ENCODE measurements at regions not wholly inside any gene's neighbourhood (a gene's known extent, or its start where the extent isn't known, plus 50 kb on each side); places are given as distances from the start of the nearest gene placed in this dataset.

DNA sequence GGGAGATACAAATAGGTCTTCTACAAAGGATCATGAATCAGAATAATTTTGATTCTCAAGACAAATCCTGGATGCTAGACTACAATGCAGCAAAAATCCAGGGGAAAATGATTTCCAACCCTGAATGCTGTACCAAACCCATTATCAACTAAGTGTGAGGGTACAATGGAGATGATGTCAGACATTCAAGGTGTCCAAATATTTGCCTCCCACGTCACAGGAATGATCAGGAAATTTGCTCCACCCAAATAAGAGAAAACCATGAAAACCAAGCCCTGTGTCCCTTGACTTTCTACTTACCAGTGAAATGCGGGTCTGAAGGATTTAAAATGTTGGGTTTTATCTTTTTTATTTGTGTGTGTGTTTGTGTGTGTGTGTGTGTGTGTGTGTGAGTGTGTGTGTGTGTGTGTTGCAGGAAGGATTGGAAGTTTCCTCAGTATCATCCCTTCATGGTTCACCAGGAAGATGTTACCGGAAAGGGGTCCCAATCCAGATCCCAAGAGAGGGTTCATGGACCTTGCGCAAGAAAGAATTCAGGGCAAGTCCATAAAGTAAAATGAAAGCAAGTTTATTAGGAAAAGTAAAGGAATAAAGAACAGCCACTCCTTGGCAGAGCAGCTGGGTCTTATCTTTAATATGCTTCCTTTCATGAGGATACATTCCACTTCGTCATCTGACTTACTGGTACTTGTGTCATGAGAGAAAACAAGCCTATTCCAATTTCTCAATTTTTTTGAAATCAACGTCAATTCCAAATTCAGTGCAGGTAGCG lies 61.1 kb upstream of the ID2 start:
- Histone ChIP-seq H3K9me3 (no peaks in the 10 kb centered on the region), H3K27me3 (no peaks in the 10 kb centered on the region), H3K4me1 (no peaks in the 10 kb centered on the region), H3K36me3 (no peaks in the 10 kb centered on the region), H3K27ac (no peak overlapping the region), H3K4me3 (no peak overlapping the region)
- no peak for TF ChIP-seq POLR2A (IDR thresholded peaks at IDR 0.05)
- TF ChIP-seq, protein P1, sequence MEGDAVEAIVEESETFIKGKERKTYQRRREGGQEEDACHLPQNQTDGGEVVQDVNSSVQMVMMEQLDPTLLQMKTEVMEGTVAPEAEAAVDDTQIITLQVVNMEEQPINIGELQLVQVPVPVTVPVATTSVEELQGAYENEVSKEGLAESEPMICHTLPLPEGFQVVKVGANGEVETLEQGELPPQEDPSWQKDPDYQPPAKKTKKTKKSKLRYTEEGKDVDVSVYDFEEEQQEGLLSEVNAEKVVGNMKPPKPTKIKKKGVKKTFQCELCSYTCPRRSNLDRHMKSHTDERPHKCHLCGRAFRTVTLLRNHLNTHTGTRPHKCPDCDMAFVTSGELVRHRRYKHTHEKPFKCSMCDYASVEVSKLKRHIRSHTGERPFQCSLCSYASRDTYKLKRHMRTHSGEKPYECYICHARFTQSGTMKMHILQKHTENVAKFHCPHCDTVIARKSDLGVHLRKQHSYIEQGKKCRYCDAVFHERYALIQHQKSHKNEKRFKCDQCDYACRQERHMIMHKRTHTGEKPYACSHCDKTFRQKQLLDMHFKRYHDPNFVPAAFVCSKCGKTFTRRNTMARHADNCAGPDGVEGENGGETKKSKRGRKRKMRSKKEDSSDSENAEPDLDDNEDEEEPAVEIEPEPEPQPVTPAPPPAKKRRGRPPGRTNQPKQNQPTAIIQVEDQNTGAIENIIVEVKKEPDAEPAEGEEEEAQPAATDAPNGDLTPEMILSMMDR (IDR thresholded peaks at IDR 0.05 in 4 of 5, conservative IDR thresholded peaks at IDR 0.05 in 1 of 5): no peak
- DNase-seq: no peak
- no peak for ATAC-seq
- intact Hi-C loops (cut with DNase I; ENCODE audit: low total_unique reads): no loop called here
- in situ Hi-C loops (cut with MboI; ENCODE audit: low sequenced_read_pairs in 4 of 4): no loop called here

DNA sequence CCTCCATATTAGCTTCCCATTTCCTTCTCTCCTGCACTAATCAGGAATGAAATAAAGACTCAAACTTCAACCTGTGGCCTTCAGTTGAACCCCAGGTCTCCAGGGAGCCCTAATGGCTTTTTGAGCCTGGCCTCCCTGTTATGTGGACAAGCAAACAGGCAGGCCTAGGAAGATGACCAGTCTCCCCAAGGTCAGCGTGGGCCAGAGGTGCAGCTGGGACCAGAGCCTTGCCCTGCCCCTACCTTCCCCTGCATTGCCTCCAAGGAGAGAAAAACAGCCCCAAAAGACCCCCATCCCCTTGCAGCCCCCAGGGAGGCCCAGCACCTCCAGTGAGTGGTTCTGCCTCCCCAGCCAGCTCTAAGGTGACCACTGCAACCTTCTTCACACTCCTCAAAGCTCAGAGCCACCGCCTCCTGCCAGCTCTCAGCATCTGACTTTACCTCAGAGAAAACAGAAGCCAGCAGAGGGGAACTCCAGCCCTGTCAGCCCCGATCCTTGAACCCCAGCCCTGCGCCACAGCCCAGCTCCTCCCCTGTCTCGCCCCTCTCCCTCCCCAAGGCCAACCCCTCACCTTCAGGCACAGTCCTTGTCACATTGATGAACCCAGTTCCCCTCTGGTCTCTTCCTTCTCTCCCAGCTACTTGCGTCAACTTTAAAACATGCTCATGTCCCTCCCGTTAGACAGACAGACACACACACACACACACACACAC lies 59.5 kb upstream of the ID2 start:
- no peak overlapping the region for H3K4me3 ChIP-seq
- TF ChIP-seq, protein P1 (IDR thresholded peaks at IDR 0.05 in 4 of 5, conservative IDR thresholded peaks at IDR 0.05 in 1 of 5): no peak
- no peak for TF ChIP-seq POLR2A (IDR thresholded peaks at IDR 0.05)
- intact Hi-C loops (cut with DNase I; ENCODE audit: low total_unique reads) (no loop called here), in situ Hi-C loops (cut with MboI; ENCODE audit: low sequenced_read_pairs in 4 of 4) (no loop called here)
- no peaks in the 10 kb centered on the region for H3K36me3 ChIP-seq
- no peak overlapping the region for H3K27ac ChIP-seq
- no peaks in the 10 kb centered on the region for H3K9me3 ChIP-seq
- ATAC-seq: no peak
- DNase-seq: no peak
- no peaks in the 10 kb centered on the region for H3K4me1 ChIP-seq
- no peaks in the 10 kb centered on the region for H3K27me3 ChIP-seq

DNA sequence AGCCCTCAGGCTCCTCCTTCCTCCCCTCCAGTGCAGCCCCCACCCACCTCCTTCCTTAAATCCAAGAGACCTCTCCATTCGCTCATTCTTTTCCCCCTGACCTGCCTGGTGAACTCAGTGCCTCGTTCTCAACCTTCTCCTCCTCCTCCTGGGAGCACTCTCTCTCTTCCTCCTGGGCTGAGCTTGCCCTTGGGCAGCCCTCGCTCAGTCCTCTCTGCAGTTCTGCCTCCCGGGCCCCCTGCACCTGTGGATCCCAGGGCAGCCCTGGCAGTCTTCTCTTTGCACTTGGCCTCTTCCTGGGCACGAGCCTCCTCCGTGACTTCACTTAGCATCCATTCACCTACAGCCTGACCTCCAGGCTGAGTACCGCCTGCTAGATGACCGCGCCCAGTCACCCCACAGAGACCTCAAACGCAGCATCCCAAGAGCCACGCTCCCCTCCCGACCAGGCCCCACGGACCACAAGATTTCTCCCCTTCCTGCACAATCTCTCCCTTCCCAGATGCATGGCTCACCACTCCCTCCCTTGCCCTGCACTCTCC lies 58.9 kb upstream of the ID2 start:
- Histone ChIP-seq H3K4me1 (no peaks in the 10 kb centered on the region), H3K27ac (no peak overlapping the region), H3K27me3 (no peaks in the 10 kb centered on the region), H3K9me3 (no peaks in the 10 kb centered on the region), H3K36me3 (no peaks in the 10 kb centered on the region), H3K4me3 (no peak overlapping the region)
- DNase-seq (no peak), ATAC-seq (no peak)
- in situ Hi-C loops (cut with MboI; ENCODE audit: low sequenced_read_pairs in 4 of 4): no loop called here
- TF ChIP-seq, protein P1 (IDR thresholded peaks at IDR 0.05 in 4 of 5, conservative IDR thresholded peaks at IDR 0.05 in 1 of 5): no peak
- no peak for TF ChIP-seq POLR2A (IDR thresholded peaks at IDR 0.05)
- intact Hi-C loops (cut with DNase I; ENCODE audit: low total_unique reads): no loop called here

DNA sequence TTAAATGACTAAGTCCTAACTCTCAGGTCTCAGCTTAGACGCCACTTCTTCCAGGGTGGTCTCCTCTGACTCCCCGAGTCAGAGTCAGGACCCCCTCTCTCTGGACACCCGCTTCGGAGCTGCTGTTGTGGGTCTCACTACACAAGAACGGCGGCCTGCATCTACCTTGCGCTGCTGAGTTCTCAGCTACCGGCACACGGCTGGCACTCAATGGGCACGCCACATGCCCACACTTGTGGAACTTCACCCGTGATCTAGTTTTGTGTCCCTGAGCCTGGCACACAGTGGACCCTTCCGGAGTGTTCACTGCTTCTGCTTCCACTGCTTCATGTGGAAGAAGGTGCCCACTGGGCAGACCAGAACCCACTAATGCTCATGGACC lies 58.3 kb upstream of the ID2 start:
- H3K4me3 ChIP-seq: no peak overlapping the region
- DNase-seq (no peak), ATAC-seq (no peak)
- in situ Hi-C loops (cut with MboI; ENCODE audit: low sequenced_read_pairs in 4 of 4) (no loop called here), intact Hi-C loops (cut with DNase I; ENCODE audit: low total_unique reads) (no loop called here)
- H3K27me3 ChIP-seq: no peaks in the 10 kb centered on the region
- no peak overlapping the region for H3K27ac ChIP-seq
- no peak for TF ChIP-seq POLR2A (IDR thresholded peaks at IDR 0.05)
- H3K9me3 ChIP-seq: no peaks in the 10 kb centered on the region
- no peaks in the 10 kb centered on the region for H3K36me3 ChIP-seq
- H3K4me1 ChIP-seq: no peaks in the 10 kb centered on the region

DNA sequence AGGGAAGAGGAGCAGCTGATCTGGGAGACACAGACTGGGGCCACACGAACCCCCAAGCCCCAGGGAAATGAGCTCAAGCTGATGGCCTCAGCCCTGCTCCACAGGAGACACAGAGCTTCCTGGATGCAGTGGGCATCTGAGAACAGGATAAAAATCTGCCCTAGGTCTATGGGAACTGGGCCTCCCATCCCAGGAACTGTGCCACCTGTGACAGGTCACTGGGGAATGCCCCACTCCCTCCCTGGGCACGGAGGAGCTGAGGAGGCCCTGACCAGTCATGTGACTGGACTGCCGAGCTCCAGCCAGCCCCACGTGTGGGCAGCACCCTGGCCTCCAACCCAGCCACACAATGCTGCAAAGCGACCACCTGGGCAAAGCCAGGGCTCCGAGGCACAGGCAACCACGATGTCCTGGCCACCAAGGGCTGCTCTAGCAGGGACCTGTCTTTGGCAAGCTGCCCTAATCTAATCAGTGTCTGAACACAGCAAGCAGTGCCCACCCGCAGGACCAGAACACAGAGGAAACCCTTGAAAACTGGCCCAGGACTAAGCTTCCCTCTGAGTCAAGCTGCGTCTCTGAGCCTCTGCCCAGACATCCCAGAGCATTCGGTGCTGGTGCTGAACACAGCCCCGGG lies 57.8 kb upstream of the ID2 start:
- Histone ChIP-seq H3K27ac (no peak overlapping the region), H3K27me3 (no peaks in the 10 kb centered on the region), H3K9me3 (no peaks in the 10 kb centered on the region), H3K36me3 (no peaks in the 10 kb centered on the region), H3K4me3 (no peak overlapping the region), H3K4me1 (no peaks in the 10 kb centered on the region)
- ATAC-seq (no peak), DNase-seq (no peak)
- in situ Hi-C loops (cut with MboI; ENCODE audit: low sequenced_read_pairs in 4 of 4) (no loop called here), intact Hi-C loops (cut with DNase I; ENCODE audit: low total_unique reads) (no loop called here)
- TF ChIP-seq, protein P1 (IDR thresholded peaks at IDR 0.05 in 4 of 5, conservative IDR thresholded peaks at IDR 0.05 in 1 of 5): no peak
- TF ChIP-seq POLR2A (IDR thresholded peaks at IDR 0.05): no peak
